Right lobe of liver (tissue), 4 donors: ENCODE measurements at regions not wholly inside any gene's neighbourhood (a gene's known extent, or its start where the extent isn't known, plus 50 kb on each side); places are given as distances from the start of the nearest gene placed in this dataset.

Source experiments
- CTCF ChIP-seq, 4 donors: fragments of 200-600 bp in 3 of 4; fragments of 450-650 bp in 1 of 4; IDR thresholded peaks; one replicate each; pipeline versions ENCODE4 v1.5.1 to v1.8.0; 2016 to 2022; ENCODE audit warnings: antibody characterized with exemption in 4 of 4, mild to moderate bottlenecking in 2 of 4
- POLR2A ChIP-seq: fragments of 450-650 bp; IDR thresholded peaks from one replicate; pipeline ENCODE4 v1.6.1; 2017; ENCODE audit warnings: antibody characterized with exemption, mild to moderate bottlenecking
- donor health status: DM: no; HTN: no; CAD: no.
- donor health status: DM: no; HTN: no; CAD: no.
- donor health status: DM: no; HTN: yes; CAD: no.

GRCh38 chr3:54020436-54020835, 101.9 kb upstream of the CACNA2D3 start:
- TF ChIP-seq CTCF (IDR thresholded peaks at IDR 0.05) (no peak), POLR2A (no peak)
